GM12892 (cell line): ENCODE measurements at regions not wholly inside any gene's neighbourhood (a gene's known extent, or its start where the extent isn't known, plus 50 kb on each side); places are given as distances from the start of the nearest gene placed in this dataset.

Experiments
- POLR2A ChIP-seq: IDR thresholded peaks from 2 replicates; pipeline ENCODE4 v1.6.1; 2011; ENCODE audit warnings: low read depth, low read length, control low read depth
- POLR2AphosphoS5 ChIP-seq: IDR thresholded peaks from 2 replicates; pipeline ENCODE4 v1.6.1; 2011; ENCODE audit warnings: low read depth, low read length, control low read depth
- TAF1 ChIP-seq: IDR thresholded peaks from 2 replicates; pipeline ENCODE4 v1.6.1; 2011; ENCODE audit warnings: low read depth, mild to moderate bottlenecking, control low read depth, low read length, borderline replicate concordance

GRCh38 chr12:4202918-4203317 lies 70.6 kb upstream of the CCND2 start:
- TF ChIP-seq POLR2A = no peak
- TF ChIP-seq POLR2AphosphoS5 = no peak
- no peak for TF ChIP-seq TAF1
